Transverse colon (tissue), 3 donors: ENCODE measurements at regions not wholly inside any gene's neighbourhood (a gene's known extent, or its start where the extent isn't known, plus 50 kb on each side); places are given as distances from the start of the nearest gene placed in this dataset.

Source experiments
- CTCF ChIP-seq, 5 experiments: fragments of 200-600 bp in 3 of 5; fragments of 450-650 bp in 2 of 5; sonication (generic) in 3 of 5; IDR thresholded peaks; 1 replicate in 2 of 5; 2 replicates in 3 of 5; pipeline ENCODE4 v1.5.1; 2016 to 2017; ENCODE audit warnings: antibody characterized with exemption in 5 of 5, inconsistent platforms in 3 of 5, mild to moderate bottlenecking in 2 of 5, moderate library complexity in 1 of 5
- POLR2A ChIP-seq: fragments of 450-650 bp; IDR thresholded peaks from one replicate; pipeline ENCODE4 v1.6.1; 2016; ENCODE audit warnings: antibody characterized with exemption, mild to moderate bottlenecking, moderate library complexity

- TF ChIP-seq POLR2A (no peak), CTCF (IDR thresholded peaks at IDR 0.05) (no peak)
Observed at GRCh38 chr11:110929129-110929528, 216.9 kb upstream of the ARHGAP20 start.
